Testis (tissue), 2 donors: ENCODE measurements at regions not wholly inside any gene's neighbourhood (a gene's known extent, or its start where the extent isn't known, plus 50 kb on each side); places are given as distances from the start of the nearest gene placed in this dataset.

ENCODE experiments used
- POLR2A ChIP-seq: fragments of 450-650 bp; IDR thresholded peaks from one replicate; pipeline ENCODE4 v1.6.1; 2017; ENCODE audit warnings: antibody characterized with exemption, mild to moderate bottlenecking, moderate library complexity
- TF ChIP-seq, protein P1 (sequence below), 3 experiments: fragments of 450-650 bp in 2 of 3; fragments of 200-600 bp in 1 of 3; sonication (generic) in 1 of 3; IDR thresholded peaks; one replicate each; pipeline ENCODE4 v1.5.1; 2016 to 2019; ENCODE audit warnings: antibody characterized with exemption in 3 of 3, mild to moderate bottlenecking in 2 of 3, moderate library complexity in 1 of 3

DNA sequence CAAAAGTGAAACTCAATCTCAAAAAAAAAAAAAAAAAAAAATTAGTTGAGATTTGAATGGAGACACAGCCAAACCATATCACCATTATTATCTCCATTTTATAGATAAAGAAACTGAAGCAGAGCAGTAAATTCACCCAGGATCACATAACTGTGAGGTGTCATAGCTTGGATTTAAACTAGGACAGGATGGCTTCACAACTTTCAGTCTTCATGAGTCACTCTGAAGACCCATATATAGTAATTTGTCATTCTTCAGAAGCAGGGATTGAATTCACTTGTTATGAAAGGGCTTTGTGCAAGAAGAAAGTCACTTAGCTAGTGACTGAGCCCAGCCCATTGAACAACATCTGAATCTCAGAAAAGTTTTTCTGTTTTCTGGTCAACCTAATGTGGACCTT lies 60.5 kb upstream of the LRIG1 start:
- TF ChIP-seq, protein P1, sequence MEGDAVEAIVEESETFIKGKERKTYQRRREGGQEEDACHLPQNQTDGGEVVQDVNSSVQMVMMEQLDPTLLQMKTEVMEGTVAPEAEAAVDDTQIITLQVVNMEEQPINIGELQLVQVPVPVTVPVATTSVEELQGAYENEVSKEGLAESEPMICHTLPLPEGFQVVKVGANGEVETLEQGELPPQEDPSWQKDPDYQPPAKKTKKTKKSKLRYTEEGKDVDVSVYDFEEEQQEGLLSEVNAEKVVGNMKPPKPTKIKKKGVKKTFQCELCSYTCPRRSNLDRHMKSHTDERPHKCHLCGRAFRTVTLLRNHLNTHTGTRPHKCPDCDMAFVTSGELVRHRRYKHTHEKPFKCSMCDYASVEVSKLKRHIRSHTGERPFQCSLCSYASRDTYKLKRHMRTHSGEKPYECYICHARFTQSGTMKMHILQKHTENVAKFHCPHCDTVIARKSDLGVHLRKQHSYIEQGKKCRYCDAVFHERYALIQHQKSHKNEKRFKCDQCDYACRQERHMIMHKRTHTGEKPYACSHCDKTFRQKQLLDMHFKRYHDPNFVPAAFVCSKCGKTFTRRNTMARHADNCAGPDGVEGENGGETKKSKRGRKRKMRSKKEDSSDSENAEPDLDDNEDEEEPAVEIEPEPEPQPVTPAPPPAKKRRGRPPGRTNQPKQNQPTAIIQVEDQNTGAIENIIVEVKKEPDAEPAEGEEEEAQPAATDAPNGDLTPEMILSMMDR (IDR thresholded peaks at IDR 0.05) = no peak
- no peak for TF ChIP-seq POLR2A
